ENCODE measurements at regions not wholly inside any gene's neighbourhood (a gene's known extent, or its start where the extent isn't known, plus 50 kb on each side); places are given as distances from the start of the nearest gene placed in this dataset.

- 50 to 63% (median 58%) methylated on average over 1 of the region's 1 CpG for WGBS, 5 donors
- H3K27me3 ChIP-seq (replicated peaks in 1 of 7): no peaks in the 10 kb centered on the region
- no peak overlapping the region for H3K4me3 ChIP-seq
- H3K4me1 ChIP-seq: no peaks in the 10 kb centered on the region
- DNase-seq: no peak
- H3K9me3 ChIP-seq: peaks cover 0 to 26% (median 21%) of the 10 kb centered on the region in 8 donors
- TF ChIP-seq CTCF (IDR thresholded peaks at IDR 0.05 in 8 of 11, conservative IDR thresholded peaks at IDR 0.05 in 3 of 11) (no peak), POLR2A (IDR thresholded peaks at IDR 0.05) (no peak), POLR2AphosphoS5 (IDR thresholded peaks at IDR 0.05) (no peak)
- no peak overlapping the region for H3K27ac ChIP-seq
- intact Hi-C loops (cut with DNase I; ENCODE audit: low total_unique reads): no loop called here
- H3K36me3 ChIP-seq: no peaks in the 10 kb centered on the region
Observed at GRCh38 chr5:123914333-123914732, 402.4 kb downstream of the CSNK1G3 start.

- WGBS, 5 donors: 62 to 77% (median 74%) methylated on average over 3 of the region's 3 CpGs
- no peak overlapping the region for H3K27ac ChIP-seq
- no peaks in the 10 kb centered on the region for H3K9me3 ChIP-seq
- no peak for TF ChIP-seq POLR2AphosphoS5 (IDR thresholded peaks at IDR 0.05)
- no peak for TF ChIP-seq CTCF (IDR thresholded peaks at IDR 0.05 in 8 of 11, conservative IDR thresholded peaks at IDR 0.05 in 3 of 11)
- no peak for TF ChIP-seq POLR2A (IDR thresholded peaks at IDR 0.05)
- no peaks in the 10 kb centered on the region for H3K36me3 ChIP-seq
- intact Hi-C loops (cut with DNase I; ENCODE audit: low total_unique reads): no loop called here
- H3K4me3 ChIP-seq: no peak overlapping the region
- no peaks in the 10 kb centered on the region for H3K27me3 ChIP-seq (replicated peaks in 1 of 7)
- no peak for DNase-seq
- H3K4me1 ChIP-seq: peaks cover 0 to 8% (median 0%) of the 10 kb centered on the region in 6 donors
Observed at GRCh38 chr5:123907349-123907748, 395.4 kb downstream of the CSNK1G3 start.

DNA sequence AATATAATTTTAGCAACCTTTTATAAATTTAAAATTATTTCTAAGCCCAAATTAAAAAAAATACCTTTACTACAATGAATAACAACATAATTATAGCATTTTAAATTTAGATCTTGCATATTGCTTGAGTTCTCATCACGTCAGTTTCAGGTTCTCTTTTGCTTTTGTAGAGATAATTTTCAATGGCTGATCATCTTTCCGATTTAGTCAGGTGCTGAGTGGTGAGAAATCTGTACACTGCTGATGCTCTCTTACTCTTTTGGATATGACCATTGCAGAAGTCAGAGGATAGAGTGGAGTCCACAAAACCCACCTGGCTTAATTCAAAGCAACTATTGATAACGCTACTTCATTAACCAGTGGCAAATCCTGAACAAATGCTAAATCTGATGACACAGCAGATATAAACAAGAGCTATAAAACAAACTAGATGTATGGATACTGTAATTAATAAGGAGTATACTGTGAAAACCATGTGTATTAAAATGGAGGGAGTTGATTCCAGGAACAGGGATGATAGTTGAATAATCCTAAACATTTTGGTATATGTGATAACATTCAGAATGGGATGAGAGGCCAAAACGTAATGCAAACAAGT, 394.8 kb downstream of the CSNK1G3 start:
- no peak for DNase-seq
- Histone ChIP-seq H3K27ac (no peak overlapping the region), H3K4me3 (no peak overlapping the region), H3K27me3 (replicated peaks in 1 of 7) (no peaks in the 10 kb centered on the region), H3K9me3 (no peaks in the 10 kb centered on the region), H3K36me3 (no peaks in the 10 kb centered on the region), H3K4me1 (peaks cover 0 to 8% (median 0%) of the 10 kb centered on the region in 6 donors)
- TF ChIP-seq POLR2AphosphoS5 (IDR thresholded peaks at IDR 0.05): no peak
- 61 to 84% (median 76%) methylated on average over 4 of the region's 4 CpGs for WGBS, 5 donors
- intact Hi-C loops (cut with DNase I; ENCODE audit: low total_unique reads): no loop called here

- WGBS, 5 donors: 59 to 78% (median 69%) methylated on average over 1 of the region's 1 CpG
- no peak overlapping the region for H3K27ac ChIP-seq
- intact Hi-C loops (cut with DNase I; ENCODE audit: low total_unique reads): no loop called here
- no peak overlapping the region for H3K4me3 ChIP-seq
- peaks cover 0 to 4% (median 0%) of the 10 kb centered on the region in 8 donors for H3K9me3 ChIP-seq
- H3K27me3 ChIP-seq (replicated peaks in 1 of 7): no peaks in the 10 kb centered on the region
- peaks cover 0 to 9% (median 2%) of the 10 kb centered on the region in 6 donors for H3K4me1 ChIP-seq
- DNase-seq: no peak
- no peaks in the 10 kb centered on the region for H3K36me3 ChIP-seq
- no peak for TF ChIP-seq POLR2A (IDR thresholded peaks at IDR 0.05)
- no peak for TF ChIP-seq POLR2AphosphoS5 (IDR thresholded peaks at IDR 0.05)
- no peak for TF ChIP-seq CTCF (IDR thresholded peaks at IDR 0.05 in 8 of 11, conservative IDR thresholded peaks at IDR 0.05 in 3 of 11)
Observed at GRCh38 chr5:123885081-123885480, 373.1 kb downstream of the CSNK1G3 start.

Data from spleen (tissue), 11 donors.